Keratinocyte (primary cell): ENCODE measurements at regions not wholly inside any gene's neighbourhood (a gene's known extent, or its start where the extent isn't known, plus 50 kb on each side); places are given as distances from the start of the nearest gene placed in this dataset.

ENCODE experiments used
- CTCF ChIP-seq, 3 experiments: IDR thresholded peaks in 1 of 3; conservative IDR thresholded peaks in 1 of 3; optimal IDR thresholded peaks in 1 of 3; 2 replicates in 2 of 3; 3 replicates in 1 of 3; pipeline versions ENCODE3 to v1.5.1; 2011; ENCODE audit warnings: low read length in 3 of 3, mild to moderate bottlenecking in 3 of 3, moderate library complexity in 2 of 3, control low read depth in 1 of 3, inconsistent platforms in 1 of 3; ENCODE audit not compliant: insufficient read depth in 2 of 3; ENCODE audit errors: extremely low read depth in 1 of 3
- EZH2 ChIP-seq: IDR thresholded peaks from one replicate; pipeline ENCODE4 v1.6.1; 2012; ENCODE audit warnings: inconsistent platforms, mild to moderate bottlenecking, low read length, moderate library complexity

GRCh38 chr2:207258263-207258991 lies 92.7 kb upstream of the KLF7 start:
- TF ChIP-seq CTCF (optimal IDR thresholded peaks at IDR 0.05 in 1 of 3, IDR thresholded peaks at IDR 0.05 in 1 of 3, conservative IDR thresholded peaks at IDR 0.05 in 1 of 3; ENCODE audit: extremely low read depth in 1 of 3, insufficient read depth in 2 of 3, low read length in 3 of 3): no peak
- no peak for TF ChIP-seq EZH2
